ENCODE measurements at regions not wholly inside any gene's neighbourhood (a gene's known extent, or its start where the extent isn't known, plus 50 kb on each side); places are given as distances from the start of the nearest gene placed in this dataset.

DNA sequence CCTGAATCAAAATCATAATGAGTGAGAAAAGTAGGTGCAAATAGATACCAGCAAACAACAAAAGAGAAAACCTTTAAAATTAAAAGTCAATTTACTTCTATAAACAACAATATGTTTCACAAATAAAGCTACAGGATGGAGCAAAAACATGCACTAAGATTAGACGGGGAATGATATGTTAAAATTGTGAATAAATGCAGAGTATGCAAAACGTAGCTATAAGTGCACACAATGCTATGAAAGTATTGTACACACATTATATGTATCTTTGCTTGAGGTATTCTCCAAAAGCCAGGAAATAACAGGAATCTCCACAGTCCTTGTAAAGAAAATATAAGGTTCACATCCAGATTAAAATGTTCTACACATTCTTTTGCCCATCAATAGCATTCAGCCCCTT lies 523.9 kb downstream of the EFNB2 start:
- DNase-seq: no peak

DNA sequence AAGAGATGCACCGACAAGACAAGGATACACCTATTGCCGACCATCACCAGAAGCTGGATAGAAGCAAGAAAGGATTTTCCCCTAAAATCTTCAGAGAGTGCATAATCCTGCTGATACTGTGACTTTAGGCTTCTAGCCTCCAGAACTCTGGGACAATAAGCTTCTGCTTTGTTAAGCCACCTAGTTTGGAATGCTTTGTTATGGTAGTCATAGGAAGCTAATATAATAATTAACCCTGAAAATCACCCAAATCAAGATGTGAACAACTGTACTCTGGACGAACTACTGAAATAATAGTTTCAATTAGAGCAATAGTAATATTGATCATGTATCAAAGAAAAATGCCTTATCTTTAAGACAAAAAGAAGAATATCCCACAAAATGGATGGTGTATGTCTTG lies 524.6 kb downstream of the EFNB2 start:
- no peak for DNase-seq

DNA sequence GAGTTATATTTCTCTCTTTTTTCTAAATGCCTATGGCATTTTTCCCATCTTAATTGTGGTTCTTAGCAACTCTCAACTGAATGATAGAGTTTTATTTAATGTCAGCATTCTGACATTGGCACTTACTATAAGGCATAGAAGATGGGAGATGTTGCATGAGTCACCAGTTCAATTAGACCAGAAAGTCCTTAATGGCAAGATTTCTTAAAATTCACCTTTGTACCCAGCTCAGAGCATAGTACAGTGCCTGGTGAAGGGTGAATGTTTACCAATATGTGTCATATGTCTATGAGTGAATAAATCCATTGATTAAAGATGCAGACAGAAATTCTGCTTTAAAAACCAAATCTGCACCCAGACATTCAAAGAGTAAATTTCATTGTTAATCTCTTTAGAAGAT lies 526.9 kb downstream of the EFNB2 start:
- no peak for DNase-seq

DNA sequence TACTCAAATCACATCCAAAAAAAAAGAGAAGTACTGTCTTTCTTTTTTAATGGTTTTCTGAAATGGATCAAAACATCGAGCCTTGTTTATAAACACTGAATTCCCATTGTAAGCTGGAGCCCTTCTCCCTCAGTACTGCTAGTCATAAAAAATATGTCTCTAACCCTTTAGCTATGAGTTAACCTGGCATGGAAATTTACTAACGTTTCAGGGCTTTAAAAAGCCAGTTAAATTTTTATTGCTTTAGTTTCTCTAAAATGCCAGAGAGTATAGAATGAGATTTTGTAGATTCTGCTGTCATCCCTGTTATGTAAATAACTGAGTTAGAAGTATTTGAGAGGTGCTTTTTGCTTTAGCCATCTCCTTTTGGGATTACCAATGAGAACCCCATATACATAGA lies 528.3 kb downstream of the EFNB2 start:
- DNase-seq: no peak

DNA sequence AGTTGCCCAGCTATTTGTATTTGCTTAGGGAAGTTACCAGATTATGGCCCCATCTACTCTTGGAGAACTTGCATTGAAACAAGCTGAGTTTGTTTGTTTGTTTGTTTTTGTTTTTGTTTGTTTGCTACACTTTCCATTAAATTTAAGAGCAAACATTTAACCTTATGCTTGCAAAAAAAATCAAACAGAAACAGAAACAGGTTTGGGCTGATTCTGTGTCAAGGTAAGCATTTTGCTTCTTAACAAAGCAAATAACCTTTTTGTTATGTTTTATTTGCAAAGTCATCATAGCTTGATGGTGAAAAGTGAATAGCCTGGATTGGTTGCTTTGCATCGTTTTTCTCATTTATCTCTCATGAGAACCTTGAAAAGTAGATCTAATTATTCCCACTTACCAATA lies 531.8 kb downstream of the EFNB2 start:
- DNase-seq: peak; percentile 56

DNA sequence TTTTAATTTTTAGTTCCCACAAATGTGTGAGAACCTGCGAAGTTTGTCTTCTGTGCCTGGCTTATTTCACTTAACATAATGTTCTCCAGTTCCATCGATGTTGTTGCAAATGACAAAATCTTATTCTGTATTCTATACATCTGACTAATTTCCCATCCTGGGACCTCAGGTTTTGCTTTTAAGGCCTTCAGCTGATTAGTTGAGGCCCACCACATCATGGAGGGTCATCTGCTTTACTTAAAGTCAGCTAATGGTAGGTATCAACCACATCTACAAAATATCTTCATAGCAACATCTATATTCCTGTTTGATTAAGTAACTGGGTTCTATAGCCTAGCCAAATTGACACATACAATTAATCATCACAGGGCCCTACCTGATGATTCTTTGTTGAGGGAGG lies 534.0 kb downstream of the EFNB2 start:
- DNase-seq: no peak

DNA sequence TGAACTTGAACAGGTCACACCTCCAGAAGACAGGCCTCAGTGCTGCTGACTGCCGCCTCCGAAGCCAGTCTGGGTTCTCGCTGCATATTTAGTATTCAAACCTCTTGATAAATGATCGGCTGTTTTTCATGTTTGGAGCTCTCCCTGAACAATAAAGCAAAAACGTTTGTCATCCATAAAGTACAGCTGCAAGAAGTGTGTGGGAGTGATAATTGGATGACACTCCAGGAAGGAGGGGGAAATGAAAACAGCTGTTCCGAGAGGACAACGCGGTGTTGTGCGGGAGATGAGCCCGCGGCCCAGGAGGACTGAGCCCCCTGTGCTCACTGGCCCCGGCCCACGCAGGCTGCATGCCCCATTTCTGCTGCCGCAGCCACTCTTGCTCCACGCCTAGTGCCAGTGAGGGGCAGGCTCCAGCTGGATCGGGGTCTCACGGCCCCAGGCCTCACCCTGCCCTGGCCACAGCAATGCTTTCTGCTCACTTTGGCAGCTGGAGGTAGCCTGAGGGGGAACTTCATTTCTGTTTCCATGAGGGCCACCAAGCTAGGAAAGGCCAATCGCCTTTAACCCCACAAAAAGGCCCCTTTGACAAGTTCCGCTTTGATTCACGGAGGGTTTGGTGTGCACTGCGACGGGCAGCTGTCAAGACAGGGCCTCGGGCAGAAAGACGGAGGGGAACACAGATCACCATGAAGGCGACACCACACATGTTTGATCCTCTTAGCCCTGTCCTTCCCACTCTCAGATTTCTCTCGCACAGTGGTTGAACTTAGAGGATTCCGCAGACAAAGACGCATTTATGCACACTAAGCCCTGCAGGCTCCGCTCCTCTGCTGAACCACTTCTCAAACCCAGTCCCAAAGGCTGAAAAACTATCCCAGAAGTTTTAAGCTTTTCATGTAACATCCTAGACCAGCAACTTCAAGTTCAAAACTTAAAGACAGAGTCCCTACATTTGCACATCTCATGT lies 537.6 kb downstream of the EFNB2 start:
- DNase-seq: no peak

DNA sequence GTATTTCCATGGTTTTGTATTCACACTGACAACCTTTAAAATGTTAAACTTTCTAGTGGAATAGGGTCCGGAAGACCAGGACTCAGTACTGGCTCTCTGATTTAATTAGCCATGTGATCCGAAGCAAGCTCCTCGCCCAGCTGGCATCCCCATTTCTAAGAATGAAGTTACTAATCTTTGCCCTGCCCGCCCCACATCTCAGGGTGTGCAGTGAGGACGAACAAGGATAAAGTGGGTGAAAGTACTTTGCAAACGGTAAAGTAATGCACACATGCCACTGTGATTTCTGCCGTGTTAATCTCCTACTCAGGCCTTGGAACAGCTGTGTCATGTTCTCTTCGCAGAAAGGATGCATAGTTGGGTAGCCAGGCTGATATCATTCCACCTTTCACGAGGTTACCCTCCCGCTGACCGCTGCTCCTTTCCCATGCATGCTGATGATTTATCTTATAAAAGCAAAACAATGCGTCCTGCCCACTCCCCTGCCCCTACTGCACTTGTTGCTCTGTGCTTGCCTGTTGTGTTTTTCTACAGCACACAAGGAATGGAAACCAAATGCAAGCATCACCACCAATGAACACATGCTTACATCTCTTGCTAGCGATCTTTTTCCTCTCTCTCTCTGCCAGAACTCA lies 539.0 kb downstream of the EFNB2 start:
- no peak for DNase-seq

DNA sequence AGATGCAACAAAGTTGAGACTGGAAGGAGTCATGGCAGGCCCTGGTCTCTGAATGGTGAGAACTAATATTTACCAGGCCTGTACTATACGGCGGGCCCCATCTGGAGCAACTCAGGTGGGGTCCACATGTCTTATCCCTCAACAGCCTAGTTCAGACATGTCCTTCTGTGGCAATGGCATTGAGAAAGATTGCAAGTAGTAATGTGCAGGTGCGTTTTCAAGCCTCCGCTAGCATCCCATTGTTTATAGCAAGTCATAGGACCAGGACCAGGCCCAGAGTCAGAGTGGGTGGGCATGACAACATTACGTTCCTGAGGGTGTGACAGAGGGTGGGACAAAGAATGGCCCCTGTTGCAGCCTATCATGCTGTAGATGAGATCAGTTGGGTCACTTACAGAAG lies 541.1 kb downstream of the EFNB2 start:
- no peak for DNase-seq

DNA sequence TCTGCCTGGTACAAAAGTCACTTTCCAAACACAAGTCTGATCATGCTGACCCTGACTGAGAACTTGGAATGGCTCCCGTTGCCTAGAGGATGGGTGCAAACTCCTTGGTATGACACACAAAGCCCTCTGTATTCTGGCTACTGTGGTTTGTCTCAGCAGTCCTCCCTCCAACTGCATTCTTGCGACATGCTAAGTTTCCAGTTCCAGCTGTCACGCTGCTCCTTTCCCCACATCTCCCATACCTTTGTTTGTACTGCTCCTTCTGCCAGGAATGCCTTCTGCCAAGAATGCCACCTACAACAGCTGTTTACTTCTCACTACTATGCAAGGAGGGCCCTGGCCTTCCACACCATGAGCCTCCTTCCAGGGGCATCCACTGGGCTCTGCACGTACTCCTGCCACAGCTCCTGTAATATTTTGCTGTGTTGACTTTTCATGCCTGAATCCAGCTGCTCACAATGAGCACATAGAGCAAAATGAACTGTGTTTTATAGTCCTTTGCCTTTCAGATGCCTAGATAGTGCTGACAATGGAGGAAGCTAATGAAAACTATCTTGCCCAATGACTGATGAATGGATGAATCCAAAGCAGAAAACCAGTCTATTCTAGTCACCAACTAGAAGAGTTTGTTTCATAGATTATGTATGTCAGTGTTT lies 543.7 kb downstream of the EFNB2 start:
- DNase-seq: no peak

DNA sequence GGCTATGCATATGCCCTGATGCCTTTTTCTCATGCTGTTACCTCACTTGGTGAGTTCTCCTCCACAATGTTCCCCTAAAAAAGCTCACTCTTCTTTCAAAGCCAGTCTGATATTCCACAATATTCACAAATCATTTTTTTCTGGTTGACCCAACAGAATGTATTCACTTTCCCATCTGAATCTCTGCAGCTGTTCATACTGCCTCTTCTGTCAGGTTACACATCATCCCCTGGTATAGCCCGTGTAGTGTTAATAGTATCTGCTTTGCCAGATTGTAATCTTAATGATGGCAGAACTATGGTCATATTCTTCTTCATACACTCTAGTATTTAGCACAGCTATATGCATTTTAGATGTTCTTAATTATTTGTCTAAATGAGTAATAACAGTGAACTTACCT lies 544.3 kb downstream of the EFNB2 start:
- DNase-seq: no peak

DNA sequence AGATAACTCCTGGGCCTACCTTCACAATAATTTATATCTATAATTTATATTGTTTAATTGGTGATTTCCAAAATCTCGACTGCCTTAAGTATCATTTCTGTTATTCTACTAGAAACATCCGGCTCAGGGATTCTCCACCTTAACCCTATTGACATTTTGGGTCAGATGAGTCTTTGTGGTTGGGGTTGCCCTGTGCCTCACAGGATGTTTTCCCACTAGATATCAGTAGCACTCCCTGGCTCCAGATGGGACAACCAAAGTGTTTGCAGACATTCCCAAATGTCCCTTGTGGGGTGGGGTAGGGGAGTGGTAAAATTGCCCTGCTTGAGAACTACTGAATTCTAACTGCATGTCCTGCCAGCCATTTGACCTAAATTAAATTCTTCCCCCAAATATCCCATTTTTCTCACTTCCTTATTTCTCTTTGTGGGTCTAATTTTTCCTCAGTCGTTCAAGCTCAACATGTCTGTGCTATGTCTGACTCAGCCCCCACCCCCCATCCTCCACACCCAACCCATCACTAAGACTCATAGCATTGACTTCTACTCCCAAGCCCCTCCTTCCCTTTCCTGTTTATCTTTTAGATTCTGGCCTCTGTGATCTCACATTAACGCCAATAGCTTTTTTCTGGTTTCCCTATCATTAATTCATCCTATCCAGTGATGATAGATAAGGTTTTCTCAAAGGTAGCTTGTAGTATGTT lies 545.1 kb downstream of the EFNB2 start:
- DNase-seq: no peak

DNA sequence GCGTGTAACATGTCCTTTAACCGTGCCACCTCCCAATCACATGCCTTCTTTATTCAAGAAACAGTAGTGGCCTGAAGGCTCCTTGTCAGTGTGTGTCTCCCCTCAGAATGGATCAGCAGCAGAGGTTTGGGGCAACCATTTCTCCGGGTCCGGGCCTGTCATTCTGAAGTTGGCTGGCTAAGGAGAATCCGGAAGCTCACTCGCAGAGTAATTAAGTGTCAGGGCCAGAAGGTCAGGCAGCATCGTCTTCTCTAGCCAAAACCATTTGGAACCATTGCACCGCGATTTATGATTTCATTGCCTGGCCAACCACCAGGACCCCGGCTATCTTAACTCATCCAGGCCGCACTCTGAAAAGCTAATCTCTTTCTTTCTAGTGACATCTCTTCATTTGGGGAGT lies 550.8 kb downstream of the EFNB2 start:
- DNase-seq: no peak

DNA sequence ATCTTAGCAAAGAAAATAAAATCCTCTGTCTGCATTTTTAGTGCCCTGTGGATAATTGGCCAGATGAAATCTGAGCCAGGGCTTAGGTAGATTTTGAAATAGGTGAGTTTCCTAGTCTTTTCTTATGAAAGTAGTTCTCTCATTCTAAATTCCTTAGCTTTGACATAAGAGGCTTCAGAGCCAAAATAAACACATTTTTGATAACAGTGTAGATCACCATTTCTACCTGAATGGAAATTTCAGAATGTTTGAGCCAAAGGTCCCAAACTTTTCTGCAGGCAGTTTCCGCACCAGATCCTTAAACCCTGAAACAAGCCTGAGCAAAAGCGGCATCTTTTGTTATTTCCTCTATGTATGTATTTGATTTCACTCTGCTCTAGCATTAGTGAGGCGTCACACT lies 551.2 kb downstream of the EFNB2 start:
- DNase-seq: no peak

DNA sequence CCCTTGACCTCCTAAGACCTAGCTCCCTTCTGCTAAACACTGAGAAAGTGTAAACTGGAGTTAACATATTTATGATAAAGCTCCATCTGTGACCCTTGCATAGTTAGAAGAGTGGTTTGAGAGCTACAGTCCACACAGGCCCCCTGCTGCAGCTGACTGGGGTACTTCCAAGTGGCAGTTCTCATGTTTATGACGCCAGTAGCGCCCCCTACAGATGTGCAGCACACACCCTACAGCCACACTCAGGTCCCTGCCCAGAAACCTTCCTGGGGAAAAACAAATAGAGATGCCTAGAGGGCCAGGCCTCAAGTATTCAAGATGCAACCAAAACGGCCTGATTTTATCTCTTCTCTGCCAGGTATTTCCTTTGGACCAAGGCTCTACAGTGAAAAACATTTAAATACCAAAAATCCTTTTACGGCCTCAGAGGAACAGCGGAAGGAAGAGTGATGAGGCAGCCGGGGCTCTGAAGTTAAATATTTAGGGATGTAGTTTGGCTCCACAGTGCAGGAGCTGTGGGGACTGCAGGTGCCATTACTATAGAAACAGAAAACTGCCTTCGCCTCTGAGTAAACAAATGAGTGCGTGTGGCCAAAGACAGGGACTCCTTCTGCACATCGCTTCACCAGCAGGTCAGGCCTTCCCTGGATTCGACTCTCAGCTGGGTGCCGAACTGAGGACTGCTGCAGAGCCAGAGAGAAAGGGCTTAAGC lies 553.1 kb downstream of the EFNB2 start:
- peak; percentile 32 for DNase-seq

DNA sequence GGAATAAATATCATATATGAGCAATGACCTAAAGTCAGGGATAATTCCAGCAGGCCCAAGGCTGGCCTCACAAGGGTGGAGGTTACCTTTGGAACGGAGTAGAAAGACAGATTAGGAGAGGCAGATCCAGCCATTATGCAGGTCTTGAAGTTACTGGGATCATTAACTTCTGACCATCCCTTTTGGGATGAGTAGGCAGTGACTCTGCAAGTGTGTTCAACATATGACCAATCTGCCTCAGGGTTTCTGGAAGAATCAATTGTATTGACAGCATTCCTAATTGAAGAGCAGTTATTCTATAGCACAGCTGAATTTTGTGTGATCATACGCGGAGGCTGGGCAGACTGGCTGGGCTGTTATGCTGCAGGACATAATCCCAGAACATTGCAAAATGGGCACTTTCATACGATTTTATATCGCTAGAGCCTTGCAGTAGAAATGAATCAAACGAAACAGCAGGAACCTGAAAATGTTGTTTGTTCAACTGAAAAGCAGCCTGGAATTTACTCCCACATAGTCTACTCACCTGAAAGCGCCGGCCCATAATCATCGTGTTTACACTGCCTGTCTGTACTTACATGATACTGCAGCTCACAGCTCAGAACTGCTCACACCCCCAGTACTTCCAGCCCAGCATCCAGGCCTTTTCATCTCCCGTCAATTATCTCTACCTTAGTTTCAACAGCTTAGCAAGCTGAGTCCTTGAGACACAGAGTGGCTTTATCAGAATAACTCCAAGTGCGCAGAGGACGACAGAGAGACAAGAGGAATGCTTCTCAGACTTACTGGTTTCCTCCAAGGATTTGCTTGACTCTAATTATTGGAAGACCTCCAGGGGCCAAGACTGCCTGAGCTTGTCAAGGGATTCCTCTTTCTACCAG lies 556.1 kb downstream of the EFNB2 start:
- DNase-seq: peak; percentile 82

DNA sequence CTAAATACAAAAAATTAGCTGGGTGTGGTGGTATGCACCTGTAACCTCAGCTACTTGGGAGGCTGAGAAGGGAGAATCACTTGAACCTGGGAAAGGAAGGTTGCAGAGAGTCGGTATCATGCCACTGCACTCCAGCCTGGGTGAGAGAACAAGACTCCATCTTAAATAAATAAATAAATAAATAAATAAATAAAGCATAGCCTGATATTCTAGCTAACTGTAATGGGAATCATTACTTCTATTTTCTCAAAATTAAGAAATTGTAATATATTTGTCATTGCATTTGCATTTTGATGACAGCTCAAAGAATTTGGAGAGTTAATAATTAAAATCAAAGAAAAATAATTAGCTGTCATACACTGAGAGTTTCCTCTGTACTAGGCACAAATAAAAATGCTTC lies 561.1 kb downstream of the EFNB2 start:
- no peak for DNase-seq

DNA sequence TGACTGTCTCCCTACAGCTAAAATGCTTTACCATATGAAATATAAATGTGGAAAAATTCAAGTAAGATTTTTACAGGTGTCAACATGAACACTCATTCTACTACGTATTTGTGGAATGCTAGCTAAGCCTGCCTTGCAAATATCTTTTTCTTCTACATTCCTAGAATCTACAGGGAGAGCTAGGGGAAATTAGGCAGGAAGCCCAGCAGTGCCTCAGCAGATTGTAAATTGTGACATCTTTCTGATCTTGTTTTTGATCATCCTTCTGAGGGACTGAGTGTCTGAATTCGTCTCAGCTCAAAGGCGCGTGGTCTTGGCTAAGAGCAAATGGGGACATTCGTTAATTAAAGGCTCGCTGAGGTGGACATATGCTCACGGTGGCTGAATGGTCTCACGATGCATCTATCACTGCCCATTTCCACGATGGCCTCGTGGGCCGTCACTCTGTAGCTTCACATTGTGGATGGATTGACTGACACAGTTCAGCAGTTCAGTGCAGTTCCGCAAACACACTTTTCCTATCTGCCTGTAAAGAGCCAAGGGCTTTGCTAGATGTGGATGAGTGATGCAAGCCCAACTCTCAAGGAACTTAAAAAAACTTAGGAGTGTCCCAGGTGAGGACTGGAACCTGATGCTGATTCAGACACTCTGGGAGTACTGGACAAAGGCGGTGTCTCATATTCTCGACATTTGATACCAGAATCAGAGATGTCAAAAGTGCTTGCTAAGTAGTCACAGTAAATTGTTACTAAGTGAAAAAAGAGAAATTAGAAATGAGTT lies 562.5 kb downstream of the EFNB2 start:
- DNase-seq: no peak

DNA sequence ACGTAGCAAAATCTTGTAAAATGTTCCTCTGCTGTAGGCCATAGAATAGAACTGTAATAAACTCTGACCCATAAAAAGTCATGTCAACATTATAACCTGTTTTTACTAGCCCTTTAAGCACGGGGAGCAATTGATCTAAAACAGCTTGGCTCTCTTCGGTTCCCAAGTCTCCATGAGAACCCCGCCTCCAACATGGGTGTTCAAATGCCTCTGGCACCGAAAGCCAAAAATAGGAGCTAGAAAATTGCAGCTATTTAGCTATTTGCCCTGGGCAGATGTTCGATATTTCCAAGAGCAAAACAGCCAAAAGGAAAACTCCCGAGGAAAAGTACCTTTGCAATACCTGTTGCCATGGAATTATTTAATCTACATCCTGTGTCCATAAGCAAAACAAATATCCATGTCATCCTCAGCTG lies 563.1 kb downstream of the EFNB2 start:
- peak; percentile 31 for DNase-seq

DNA sequence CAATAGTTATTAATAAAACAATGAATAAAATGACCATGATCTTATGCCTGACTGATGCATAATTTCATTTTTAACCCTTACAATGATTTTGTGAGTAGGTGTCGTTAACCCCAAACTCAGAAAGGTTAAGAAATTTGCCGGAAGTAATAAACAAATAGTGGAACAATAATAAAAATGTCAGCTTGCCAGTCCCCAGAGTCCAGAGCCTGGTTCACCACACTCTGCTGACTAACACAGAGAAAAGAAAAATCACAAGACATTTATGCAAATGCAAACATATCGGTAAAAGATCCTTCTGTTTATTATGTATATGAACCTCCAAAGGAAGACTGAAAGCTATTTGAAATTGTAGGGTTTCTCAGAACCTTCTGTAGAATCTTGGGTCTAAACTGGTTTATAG lies 563.7 kb downstream of the EFNB2 start:
- DNase-seq: no peak

DNA sequence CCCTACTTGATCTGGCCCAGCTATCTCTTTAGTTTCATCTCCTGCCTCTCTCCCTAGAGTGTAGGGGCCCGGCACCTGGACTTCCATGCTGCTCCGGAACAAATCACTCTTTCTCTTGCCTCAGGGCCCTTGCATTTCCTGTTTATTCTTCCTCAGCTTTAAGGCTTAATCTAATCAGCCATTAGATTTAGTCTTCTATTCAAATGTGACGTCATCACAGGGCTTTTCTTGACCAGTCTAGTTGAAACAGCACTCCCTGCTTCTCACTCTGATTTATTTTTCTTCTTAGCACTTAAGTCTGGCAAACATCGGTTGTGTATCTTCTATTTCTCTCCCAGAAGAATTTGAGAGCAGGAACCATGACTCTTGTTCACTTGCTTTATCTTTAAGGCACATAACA lies 564.1 kb downstream of the EFNB2 start:
- no peak for DNase-seq
